Tibial nerve (tissue), 3 donors: ENCODE measurements at regions not wholly inside any gene's neighbourhood (a gene's known extent, or its start where the extent isn't known, plus 50 kb on each side); places are given as distances from the start of the nearest gene placed in this dataset.

Experiments
- POLR2A ChIP-seq, 2 donors: fragments of 450-650 bp; IDR thresholded peaks; one replicate each; pipeline ENCODE4 v1.6.1; 2017; ENCODE audit warnings: antibody characterized with exemption in 2 of 2, mild to moderate bottlenecking in 2 of 2, moderate library complexity in 2 of 2
- TF ChIP-seq, protein P1 (sequence below), 5 experiments: fragments of 200-600 bp in 3 of 5; fragments of 450-650 bp in 2 of 5; sonication (generic) in 3 of 5; IDR thresholded peaks; one replicate each; pipeline ENCODE4 v1.5.1; 2016 to 2019; ENCODE audit warnings: antibody characterized with exemption in 5 of 5, mild to moderate bottlenecking in 3 of 5, moderate library complexity in 2 of 5

DNA sequence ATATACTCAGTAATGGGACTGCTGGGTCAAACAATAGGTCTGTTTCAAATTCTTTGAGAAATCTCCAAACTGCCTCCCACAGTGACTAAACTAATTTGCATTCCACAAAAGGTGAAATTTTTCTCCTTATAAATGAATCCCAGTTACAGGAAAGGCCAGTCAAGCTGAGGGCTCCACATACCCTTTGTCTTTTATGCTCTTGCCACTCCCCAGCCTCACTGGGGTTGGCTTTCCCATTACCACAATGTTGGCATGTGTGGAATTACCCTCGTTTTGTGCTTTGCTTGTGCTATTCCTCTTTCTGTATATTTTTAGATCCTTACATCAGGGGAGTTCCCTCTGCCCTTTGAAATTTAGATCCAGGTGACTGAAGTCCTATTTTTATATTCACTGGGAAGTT lies 220.2 kb upstream of the LCORL start:
- no peak for TF ChIP-seq POLR2A (IDR thresholded peaks at IDR 0.05)
- TF ChIP-seq, protein P1, sequence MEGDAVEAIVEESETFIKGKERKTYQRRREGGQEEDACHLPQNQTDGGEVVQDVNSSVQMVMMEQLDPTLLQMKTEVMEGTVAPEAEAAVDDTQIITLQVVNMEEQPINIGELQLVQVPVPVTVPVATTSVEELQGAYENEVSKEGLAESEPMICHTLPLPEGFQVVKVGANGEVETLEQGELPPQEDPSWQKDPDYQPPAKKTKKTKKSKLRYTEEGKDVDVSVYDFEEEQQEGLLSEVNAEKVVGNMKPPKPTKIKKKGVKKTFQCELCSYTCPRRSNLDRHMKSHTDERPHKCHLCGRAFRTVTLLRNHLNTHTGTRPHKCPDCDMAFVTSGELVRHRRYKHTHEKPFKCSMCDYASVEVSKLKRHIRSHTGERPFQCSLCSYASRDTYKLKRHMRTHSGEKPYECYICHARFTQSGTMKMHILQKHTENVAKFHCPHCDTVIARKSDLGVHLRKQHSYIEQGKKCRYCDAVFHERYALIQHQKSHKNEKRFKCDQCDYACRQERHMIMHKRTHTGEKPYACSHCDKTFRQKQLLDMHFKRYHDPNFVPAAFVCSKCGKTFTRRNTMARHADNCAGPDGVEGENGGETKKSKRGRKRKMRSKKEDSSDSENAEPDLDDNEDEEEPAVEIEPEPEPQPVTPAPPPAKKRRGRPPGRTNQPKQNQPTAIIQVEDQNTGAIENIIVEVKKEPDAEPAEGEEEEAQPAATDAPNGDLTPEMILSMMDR (IDR thresholded peaks at IDR 0.05) = no peak
